HCEC 1CT (cell line): ENCODE measurements at regions not wholly inside any gene's neighbourhood (a gene's known extent, or its start where the extent isn't known, plus 50 kb on each side); places are given as distances from the start of the nearest gene placed in this dataset.
A peak's percentile ranks its signal among the peaks of the same experiment; 100 is the strongest.
"Not testable (repeated sequence)": the region's sequence is repeated elsewhere in the genome, so short reads cannot be mapped to it uniquely, and the experiment has no call there.

Source experiments
- DNase-seq: peaks from one replicate; pipeline ENCODE4 v3.0.0-alpha.2; 2017

DNA sequence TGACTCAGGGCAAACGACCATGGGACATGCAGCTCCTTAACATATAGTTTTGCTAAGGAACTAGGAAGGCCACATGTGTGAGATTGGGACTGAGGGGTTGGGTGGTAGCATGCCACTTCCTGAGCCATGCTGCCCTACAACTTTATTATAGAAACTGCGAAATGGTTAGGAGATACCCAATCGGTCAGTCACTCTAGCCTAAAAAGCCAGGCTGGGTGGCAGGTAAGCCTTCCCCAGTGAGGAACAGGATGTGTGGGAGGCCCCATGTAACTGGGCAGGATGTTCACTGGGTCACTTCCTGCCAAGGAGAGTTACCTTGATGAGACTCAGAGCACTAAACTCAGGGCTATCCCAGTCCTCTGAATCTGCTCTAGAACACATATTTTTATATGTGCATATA is 123.5 kb downstream of the MAP3K7 start:
- DNase-seq: no peak

DNA sequence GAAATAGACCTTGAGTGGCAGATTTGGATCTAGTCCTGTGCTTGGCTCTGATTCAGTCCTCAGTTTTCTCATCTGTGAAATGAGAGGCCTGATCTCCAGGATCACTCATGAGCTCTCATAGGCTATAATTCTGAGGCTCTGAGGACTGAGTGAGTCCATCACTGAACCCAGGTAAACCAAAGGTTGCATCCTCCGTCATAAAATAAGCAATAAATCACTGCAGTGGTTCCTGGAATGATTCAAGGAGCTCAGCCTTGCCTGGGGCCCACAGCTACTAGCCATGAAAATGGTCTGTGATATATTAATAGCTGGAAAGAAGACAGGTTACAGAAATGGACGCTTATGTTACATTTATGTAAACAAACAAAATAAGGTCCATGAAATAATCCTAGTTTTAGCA is 124.8 kb downstream of the MAP3K7 start:
- no peak for DNase-seq

DNA sequence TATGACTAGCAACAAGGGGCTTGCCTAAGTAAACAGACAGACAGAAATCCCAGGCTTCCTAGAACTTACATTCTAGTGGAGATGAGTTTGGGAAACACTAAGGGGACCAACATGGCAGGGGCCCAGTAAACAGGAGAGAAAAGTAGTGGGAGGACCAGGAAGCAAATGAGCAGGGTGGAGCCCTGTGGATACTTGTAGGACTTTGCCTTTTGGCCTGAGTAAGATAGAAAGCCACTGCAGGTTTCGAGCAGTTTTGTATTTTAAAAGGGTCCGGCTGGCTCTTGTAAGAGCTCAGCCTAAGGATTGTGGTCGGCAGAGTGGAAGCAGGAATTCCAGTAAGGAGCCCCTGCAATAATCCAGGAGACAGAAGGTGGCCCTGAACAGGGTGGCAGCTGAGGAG is 125.5 kb downstream of the MAP3K7 start:
- DNase-seq: no peak

DNA sequence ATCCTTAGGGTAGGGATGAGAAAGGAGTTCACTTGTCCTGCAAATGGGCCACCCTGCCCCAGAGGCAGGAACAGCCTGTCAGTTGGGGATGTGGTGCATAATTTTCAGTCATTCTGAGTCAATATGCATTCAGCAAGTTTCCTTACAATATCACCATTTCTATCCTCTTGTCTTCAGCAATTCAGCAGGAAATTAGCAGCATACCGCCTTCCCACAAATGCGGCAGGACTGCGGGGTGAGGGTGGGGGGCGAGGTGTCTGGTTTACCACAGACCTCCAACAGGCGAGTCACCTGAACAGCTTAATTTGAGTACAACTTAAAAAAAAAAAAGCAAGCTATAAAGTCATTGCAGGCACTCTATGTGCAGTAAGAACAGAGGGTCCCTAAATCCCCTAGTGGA is 126.8 kb downstream of the MAP3K7 start:
- no peak for DNase-seq

DNA sequence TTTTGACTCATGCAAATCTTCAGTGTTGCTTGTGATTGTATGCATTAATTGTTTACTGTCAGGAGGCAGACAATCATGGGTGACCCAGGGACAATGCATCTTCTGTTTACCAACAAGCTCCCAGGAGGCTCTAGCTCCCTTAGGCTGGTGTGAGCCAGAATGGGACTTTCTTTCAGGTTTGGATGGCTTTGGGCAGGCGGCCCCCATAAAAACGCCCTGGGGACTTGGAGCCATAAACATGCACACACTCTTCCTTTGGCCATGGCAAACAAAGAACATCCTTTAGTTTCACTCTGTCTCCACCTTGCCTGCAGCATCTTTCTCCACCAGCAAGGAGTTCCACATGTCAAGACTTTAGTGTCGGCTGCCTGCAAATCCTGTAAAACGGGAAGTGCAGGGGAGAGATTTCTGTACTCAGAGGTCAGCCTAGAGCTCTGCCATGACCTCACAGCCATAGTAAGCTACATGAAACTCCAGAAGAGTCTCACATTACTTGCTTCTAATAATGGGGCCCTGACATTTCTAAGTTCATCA is 127.6 kb downstream of the MAP3K7 start:
- DNase-seq: no peak

DNA sequence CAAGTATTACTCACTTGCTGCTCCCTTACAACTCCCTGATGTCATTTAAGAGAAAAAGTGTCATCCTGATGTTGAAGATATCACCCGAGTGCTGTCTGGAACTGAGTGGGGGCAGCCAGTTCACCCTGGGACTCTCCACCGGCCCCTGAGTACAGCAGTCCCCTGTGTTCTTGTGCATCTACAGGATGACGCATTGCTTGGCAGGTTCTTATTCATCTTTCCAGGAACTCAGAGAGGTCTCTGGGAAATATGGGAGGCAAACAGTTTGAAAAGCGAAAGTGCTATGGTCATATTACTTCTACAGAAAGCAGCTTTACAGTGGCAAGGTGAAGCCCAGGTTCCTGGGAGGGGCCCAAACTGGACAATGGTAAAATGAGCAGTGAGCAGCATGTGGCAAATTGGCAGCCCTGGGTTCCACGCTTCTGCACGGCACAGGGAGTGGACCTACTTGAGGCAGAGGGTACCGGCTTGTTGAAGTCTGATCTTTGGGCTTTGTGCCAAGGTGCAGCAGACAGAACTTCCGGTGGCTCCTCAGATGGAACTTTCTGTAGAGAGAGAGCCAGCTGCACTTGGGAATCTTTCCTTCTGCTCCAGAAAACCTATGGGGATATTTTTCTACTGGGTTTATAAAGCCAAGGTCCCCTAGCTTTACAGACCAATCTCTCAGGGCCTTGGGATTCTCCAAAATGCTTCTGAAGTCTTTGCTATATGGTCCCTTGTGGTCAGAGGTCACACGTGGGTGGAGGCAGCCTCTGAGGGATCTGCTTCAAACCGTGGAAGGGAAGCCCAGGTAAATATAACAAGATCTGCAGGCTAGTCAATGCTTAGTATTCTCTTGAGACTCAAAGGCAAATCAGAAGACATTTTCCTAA is 128.3 kb downstream of the MAP3K7 start:
- no peak for DNase-seq

DNA sequence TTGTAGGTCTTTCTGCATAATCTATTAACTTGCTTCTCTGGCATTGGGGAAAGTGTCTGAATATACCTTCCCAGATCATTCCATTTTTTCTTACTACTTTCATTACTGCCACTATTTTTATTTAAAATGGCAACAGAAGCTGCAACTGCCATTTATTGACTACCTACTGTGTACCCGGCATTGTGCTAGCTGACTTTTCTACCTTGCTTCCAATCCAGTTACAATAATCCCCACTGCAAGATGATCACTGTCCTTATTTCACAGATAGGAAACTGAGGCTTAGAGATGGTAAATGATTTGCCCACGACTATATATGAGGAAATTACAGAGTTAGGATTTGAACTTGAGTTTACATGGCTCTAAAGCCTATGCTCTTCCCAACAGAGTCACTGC is 129.0 kb downstream of the MAP3K7 start:
- no peak for DNase-seq

DNA sequence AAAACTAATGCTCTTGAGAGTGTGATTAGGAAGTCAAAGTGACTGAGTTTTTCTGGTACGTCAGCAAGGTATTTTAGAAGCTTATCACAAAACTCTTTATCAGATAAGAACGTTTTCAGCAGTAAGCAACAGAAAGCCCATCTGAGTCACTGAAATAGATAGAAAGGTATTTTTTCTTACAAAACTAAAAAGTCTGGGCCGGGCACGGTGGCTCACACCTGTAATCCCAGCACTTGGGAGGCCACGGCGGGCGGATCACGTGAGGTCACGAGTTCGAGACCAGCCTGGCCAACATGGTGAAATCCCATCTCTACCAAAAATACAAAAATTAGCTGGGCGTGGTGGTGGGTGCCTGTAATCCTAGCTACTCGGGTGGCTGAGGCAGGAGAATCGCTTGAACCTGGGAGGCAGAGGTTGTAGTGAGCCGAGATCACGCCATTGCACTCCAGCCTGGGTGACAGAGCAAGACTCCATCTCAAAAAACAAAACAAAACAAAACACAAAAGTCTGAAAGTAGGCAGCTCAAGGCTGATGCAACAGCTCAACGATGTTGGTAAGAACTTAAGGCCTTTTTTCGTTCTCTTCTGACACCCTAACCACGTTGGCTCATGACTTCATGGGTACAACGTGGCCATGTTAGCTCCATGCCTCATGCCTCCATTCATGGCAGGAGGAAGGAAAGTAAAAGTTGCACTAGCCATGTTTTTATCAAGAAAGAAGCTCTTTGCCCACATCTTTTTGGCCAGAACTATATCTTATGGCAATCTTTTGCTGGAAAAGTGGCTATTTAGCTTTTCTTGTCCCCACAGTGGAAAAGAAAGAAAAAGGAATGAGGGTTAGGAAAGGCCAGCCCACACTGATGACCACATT is 129.6 kb downstream of the MAP3K7 start:
- DNase-seq: not testable (repeated sequence)

DNA sequence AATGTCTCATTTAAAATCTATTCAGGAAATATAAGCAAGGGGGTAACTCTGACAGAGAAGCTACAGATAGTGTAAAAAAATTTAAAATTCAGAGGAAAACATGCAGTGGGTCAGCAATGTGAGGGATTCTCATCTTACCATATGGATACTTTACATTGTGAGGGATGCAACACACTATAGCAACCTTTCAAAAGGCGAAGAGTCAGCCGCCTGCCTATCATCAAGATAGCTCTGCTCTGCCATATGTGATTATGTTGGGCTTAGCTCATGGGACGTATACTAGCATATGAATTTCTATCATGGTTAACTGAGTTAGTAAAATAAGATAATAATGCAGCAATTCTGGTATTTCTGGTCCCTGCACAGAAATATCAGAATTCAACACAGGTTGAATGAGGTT is 130.9 kb downstream of the MAP3K7 start:
- no peak for DNase-seq

DNA sequence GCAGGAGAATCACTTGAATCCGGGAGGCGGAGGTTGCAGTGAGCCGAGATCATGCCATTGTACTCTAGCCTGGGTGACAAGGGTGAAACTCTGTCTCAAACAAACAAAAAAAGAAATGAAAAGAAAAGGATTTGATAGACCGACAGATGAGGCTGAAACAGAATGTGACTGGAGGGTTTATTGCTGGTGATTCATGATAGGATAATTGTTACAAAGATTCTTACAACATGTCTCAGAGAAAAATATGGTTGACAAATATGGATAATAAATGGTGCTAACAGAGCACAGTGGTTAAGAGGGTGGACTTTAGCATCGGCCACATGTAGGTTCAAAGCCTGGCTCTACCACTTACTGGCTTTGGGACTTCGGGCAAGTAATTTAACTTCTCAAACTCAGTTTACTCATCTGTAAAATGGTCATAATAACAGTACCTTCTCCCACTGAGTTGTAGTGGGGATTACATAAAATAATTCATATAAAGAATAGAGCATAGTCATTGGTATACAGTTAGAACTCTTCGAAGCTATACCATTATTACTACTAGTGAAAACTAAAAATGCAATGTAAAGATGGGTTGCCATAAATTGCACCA is 131.9 kb downstream of the MAP3K7 start:
- DNase-seq: peak; percentile 21

DNA sequence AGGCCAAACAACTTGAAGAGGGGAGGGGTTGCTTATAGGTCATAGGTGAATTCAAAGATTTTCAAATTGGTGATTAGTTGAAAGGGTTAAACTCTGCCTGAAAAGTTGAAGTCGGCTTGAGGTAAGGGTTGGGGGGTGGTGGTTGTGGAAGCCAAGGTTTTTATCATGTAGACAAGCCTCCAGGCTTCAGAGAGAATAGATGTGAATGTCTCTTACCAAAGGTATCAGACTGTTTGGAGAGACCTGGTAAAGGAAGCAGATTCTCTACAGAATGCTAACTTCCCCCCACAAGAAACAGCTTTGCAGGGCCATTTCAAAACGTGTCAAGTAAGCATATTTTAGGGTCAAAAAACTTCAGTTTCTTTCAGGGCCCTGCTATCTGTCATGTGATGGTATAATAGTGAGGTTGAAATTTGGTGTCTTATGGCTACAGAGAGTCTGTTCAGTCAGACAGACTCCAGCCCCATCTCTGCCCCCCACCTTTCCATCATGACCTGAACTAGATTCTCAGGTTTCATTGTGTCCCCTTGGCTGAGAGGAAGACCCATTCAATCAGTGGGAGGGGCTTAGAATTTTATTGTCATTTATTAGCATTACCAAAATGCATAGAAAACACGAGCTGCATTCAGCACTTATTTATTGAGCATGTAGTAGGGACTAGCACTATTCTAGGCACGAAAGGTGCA is 136.5 kb downstream of the MAP3K7 start:
- no peak for DNase-seq

DNA sequence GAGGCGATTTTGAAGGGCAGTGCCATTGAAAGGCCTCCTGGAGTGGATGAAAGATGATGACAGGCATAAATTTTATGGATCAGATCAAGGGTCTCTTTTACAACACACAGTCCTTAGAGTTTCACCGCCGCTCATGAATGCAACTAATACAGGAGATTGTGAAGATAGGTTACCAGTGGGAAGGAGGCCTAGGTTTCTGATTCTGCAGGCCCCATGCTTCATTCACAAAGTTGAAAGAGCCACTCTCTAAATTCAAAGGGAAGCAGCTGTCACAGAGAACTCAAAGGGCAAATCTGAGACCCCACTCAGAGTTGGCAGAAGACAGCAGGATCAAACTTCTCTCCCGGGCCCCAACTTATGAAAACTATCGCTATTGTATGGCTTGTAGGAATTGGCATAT is 137.6 kb downstream of the MAP3K7 start:
- no peak for DNase-seq

DNA sequence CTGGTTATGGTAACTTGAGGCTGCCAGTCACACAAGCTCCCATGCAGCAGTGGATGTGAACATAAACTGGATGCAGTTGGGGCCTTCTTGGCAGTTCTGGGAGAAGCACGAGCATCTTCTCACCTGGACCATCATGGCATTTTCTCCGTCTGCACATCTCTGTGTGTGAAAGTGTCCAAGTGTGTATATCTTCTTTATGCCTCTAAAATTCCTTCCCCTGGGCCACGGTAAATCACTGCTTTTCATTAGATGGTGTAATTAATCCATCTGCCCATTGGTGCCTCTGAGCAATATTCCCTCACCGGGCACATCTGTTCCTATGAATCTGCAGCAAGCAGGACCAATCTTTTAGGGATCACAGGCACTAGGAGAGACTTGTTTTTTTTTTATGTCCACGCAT is 138.0 kb downstream of the MAP3K7 start:
- no peak for DNase-seq

DNA sequence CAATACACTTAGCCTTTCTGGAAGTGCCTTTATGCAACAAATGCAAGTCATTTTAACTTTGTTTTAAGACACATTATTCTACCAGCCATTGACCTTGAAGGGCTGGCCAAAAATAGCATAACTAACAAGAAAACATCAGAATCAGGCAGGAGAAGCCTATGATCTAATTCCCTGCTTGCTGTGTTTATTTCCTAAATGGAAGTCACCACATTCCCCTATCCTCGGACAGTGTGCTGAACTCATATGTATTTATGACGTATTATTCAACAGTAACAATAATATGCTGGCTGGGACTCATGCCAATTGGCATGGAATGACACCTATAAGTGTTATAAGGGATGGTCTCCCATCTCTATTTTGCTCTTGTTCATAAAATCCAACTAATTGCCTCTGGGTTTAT is 140.7 kb downstream of the MAP3K7 start:
- no peak for DNase-seq

DNA sequence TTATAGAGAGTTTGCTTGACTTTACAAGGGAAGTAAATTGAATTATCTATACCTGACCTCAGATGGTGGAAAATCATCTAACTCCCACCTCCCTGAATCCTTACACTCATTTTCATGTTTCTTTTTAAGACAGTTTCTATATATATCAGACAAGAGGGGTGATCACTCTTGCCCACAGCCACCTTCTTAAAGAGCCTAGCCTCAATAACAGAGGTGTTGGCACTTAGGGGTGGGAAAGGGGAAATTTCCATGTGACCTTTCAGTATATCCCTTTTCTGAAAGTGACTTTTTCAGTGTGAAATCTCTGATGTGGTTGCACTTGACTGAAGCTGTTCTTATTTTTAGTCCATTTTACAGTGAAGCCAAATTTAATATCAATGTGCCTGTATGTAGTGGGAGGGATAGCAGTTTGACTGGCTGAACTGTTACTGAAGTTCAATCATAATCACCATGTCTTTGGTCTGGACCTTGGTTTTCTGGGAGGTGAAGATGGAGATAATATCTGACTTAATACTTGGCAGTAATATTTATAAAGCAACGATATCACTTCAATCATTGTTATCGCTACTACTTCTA is 141.3 kb downstream of the MAP3K7 start:
- DNase-seq: no peak

DNA sequence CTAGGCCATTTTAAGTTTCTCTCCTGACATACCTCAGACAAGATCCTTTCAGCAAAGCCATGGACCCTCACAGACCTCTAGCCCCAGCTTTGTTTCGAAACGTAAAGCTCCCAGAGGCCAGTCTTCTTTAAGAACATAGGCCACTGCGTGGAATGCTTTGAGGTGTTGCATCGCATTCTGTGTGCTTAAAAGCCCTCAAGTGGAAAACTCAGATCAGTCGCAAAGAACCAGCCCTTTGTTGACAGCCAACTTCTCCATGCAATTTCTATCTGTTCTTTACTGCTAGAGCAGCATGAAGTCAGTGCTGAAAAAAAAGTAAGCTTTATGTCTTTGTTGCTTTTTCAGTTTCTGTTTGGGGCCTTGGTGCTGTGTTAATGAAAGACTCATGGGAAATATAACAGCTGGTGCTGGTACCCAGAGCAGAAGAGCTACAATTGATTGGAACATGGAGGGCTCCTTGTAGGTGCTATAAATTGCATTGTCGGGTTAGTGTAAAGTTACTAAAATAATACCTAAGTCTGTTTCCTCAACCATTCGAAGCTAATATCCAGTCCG is 142.6 kb downstream of the MAP3K7 start:
- DNase-seq: no peak

DNA sequence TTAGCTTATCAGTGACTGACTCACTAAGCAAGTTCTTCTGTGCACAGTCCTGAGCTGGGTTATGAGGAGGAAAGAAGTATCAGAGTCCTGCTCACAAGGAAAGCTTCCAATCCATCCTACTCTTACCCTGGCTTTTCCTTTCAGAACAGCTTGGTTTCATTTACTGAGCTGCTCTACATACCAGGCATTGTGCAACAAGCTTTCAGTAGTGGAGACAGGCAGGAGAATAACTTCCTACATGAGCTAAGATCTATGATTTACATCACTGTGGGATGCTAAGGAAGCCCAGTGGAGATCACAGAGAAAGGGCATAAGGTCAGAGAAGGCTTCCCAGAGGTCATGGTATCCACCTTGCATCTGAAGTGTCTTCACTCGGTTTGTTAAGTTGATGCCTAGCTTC is 144.5 kb downstream of the MAP3K7 start:
- no peak for DNase-seq

DNA sequence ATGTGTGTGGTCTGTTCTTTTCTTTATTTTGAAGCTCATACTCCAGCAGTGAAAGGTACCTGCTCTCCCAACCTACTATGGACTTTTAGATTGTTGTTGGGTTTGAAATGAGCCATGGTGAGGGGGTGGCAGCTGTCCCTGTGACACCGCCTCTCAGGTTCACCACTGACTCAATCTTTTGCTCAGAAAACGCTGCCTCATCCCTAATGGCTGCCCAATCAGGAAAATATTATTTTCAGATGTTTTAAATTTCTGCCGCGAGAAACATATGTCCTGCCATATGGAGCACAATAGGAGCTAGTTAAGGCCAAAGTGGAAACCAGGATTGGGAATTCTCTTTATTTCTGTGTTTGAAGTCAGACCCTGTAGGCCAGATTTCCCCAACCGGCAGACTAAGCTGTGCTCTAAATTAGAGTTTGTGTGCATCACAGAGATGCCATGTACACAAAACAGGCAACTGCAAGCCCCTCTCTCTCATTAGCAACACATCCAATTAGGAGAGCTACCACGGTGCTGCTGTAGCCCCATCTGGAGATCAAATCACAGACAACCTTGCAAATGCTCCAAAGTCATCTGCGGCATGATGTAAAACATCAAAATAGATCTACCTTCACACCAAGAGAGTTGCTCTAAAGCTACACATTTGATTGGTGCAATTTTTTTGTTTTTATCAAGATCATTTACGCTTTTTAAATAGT is 144.1 kb upstream of the BACH2 start:
- no peak for DNase-seq

DNA sequence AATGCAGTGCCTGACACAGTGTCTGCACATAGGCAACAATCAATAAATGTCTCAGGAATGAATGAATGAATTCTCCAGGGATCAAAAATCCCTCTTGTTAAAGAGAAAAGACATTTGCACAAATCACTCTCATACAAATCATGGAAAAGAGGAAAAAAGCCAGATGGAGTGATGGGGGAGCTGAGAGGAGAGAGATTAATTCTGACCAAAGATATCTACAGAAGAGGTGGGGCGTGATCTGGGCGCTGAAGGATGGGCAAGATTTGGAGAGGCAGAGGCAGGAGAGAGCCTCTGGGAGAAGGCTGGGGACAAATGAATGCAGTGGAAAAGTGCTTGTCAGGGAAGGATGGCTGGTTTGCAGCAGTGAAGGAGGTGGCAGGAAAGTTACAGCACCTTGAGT is 142.9 kb upstream of the BACH2 start:
- DNase-seq: no peak

DNA sequence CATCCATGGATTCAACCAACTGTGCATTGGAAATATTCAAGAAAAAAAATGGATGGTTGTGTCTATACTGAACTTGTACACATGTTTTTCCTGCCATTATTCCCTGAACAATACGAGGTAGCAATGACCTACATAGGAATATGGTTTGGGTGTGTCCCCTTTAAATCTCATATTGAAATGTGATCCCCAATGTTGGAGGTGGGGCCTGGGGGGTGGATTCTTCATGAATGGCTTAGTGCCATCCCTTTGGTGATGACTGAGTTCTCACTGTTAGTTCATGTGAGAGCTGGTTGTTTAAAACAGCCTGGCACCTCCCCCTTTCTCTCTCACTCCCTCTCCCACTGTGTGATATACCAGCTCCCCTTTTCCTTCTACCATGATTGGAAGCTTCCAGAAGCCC is 139.8 kb upstream of the BACH2 start:
- no peak for DNase-seq

DNA sequence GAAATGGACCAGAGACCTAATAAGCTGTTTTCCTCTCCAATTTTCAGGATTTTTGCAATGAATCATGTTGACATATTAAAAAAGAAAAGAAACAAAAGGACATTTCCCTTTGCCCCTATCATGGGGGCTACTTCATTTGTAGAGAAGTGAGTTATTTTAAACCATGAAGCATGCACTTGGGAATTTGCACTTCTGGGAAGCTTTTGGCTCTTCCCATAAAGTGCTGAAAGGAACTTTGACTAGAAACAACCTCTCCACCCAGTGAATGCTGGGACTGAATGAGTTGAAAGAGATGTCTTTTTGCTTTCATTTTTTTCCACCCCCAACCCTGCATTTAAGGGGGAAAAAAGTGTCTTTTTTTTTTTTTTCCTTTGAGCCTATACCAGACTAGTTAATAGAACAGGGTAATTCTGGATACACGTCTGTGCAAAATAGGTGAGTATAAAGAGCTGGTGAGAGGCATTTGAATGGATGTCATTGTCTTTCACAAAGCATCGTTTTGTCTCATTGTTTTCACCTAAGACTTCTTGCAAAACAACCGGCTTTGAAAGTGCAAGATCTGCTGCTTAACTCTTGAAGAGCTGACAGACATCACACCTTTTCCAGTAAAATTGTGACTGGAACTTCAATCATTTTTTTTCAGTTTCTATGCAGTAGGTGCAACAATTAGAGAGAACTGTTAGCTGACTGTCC is 138.7 kb upstream of the BACH2 start:
- no peak for DNase-seq
